HG02852 (cell line): ENCODE measurements at regions not wholly inside any gene's neighbourhood (a gene's known extent, or its start where the extent isn't known, plus 50 kb on each side); places are given as distances from the start of the nearest gene placed in this dataset.
"Not testable (repeated sequence)": the region's sequence is repeated elsewhere in the genome, so short reads cannot be mapped to it uniquely, and the experiment has no call there.

Experiments
- ATAC-seq: cut with Tn5 transposase; IDR thresholded peaks from one replicate; pipeline ENCODE4 v1.9.1; 2021; ENCODE audit warnings: mild to moderate bottlenecking, moderate library complexity; ENCODE audit not compliant: unreplicated experiment

- not testable (repeated sequence) for ATAC-seq
These were observed 151.1 kb upstream of the SPTLC3 start for GRCh38 chr20:12857643-12858042.

GRCh38 chr20:12860619-12861247 lies 148.0 kb upstream of the SPTLC3 start:
- no peak for ATAC-seq

DNA sequence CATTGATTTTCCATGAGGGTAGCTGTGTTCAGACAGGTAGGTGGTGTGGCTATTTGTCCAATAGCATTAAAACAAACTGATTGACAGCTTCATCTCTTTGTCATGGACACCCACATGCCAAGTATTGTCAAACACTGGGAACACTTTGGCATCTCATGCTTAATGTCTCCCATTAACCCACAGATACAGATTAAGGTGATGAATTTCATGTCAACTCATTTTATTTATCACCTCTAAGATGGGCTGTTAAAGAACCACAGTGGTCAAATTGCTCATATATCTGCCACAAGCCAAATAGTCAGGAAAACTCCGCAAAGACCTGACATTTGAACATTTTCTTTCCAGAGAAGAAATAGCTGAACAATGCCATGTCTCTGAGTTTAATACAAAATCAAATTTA lies 139.1 kb upstream of the SPTLC3 start:
- no peak for ATAC-seq

DNA sequence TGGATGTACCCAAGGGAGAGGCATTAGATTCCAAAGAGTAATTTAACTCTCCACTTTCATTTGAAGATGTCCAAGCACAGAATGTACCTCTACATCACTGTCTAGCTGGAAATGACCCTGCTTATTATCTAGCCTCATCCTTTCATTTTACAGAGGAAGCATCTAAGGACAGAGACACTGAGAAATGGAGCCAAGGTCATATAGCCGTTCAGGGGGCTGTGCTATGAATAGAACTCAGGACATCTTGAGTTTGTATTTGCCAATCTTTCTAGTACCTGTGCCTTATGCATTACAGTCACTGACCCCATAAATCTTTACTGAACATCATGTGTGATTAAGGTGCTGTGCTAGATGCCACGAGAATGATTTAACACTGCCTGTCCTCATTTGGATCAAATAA lies 138.2 kb upstream of the SPTLC3 start:
- no peak for ATAC-seq

- no peak for ATAC-seq
These were observed 133.8 kb upstream of the SPTLC3 start for GRCh38 chr20:12874933-12875332.

DNA sequence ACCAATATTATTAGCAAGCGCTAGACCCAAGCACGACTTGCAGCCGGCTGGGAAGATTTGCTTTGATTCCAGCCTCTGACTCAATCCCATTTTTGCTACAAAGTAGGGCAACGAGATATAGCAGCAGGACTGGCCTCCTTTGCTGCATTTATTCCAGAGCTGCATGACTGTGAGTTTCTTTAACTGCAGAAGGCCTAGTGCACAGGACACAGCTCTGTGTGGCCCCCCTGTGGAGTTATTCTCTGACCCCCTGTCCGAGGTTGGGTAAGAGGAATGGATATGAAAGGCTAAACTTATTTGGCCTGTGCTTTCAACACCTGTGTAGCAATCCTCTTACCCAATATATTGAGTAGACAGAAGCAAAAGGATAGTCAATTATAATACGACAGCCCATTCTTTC lies 133.3 kb upstream of the SPTLC3 start:
- no peak for ATAC-seq

DNA sequence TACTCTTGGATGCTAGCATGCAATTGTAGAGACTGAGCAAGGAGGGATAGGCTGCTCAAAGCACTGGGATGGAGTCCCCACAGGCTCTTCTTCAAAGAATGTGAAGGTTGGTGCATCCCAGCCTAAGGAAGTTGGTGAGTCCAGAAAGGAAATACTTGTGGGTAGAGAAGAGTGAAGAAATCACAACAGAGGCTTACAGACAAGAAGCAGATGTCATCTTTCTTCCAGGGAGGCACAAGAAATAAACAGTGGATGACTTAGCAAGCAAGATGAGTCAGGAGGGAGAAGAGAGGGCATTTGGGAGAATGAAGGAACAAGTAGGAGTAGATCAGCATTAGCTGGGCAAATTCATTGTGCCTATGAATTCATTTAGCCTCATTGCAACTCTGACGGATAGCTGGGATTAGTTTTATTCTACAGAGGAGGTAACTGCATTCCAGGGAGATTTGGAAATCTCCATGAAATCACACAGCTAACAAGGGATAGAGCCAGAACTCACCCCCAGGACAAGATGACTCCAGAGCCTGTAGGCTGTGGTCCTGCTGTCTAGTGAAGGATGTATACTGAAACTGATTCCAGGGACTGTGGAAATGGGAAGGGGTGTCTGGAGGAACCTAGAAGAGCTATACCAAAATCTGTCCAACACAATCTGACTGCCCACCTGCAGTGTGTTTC lies 125.8 kb upstream of the SPTLC3 start:
- ATAC-seq, result no peak

- no peak for ATAC-seq
These were observed 125.3 kb upstream of the SPTLC3 start for GRCh38 chr20:12883507-12883885.

DNA sequence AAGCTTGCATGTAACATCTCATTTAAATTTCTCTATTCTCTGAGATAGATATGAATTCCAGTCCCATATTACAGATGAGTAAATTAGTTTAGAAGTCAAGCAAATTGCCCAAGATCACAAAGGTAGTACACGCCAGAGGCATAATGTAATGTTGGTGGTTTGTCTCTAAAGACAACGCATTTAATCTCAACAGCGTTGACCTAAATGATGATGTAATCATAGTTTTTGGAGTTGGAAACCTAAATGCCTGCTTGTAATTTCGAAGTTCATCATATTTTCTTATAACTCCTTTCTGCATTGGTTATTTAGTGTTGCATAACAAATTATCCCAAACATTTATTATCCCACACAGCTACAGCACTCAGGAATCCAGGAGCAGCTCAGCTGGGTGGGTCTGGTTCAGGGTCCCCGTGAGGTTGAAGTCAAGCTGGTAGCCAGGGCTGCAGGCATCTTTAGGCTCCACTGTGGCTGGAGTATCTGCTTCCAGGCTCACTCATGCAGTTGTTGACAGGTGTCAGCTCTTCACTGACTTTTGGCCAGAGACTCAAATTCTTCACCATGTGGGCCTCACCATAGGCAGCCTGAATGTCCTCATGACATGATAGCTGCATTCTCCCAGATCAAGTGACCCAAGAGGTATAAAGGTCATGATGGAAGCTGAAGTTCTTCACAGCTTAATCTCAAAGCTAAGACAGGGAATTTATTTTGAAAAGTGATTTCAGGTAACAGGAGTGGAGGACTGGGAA lies 122.0 kb upstream of the SPTLC3 start:
- ATAC-seq, result no peak

- no peak for ATAC-seq
These were observed 117.1 kb upstream of the SPTLC3 start for GRCh38 chr20:12891643-12892042.

GRCh38 chr20:12893019-12893418 lies 115.8 kb upstream of the SPTLC3 start:
- ATAC-seq, result no peak

DNA sequence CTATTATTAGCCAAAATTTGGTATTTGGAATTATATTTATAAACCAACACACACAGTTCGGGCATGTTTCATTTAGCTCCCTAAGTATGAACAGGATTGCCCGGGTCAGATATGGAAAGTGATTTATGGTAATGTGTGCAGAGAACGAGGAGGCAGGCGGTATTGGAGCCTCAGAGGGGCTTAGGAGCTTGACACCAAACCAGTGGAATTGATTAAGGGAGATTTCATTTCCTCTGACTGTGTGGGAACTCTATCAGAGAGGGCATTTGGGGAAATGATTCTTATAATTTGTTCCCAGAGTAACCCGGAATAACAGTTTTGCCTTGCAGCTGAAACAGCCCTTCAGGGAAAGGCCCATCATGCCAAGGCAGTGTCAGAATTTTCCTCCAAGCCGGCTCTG lies 115.1 kb upstream of the SPTLC3 start:
- ATAC-seq, result no peak

DNA sequence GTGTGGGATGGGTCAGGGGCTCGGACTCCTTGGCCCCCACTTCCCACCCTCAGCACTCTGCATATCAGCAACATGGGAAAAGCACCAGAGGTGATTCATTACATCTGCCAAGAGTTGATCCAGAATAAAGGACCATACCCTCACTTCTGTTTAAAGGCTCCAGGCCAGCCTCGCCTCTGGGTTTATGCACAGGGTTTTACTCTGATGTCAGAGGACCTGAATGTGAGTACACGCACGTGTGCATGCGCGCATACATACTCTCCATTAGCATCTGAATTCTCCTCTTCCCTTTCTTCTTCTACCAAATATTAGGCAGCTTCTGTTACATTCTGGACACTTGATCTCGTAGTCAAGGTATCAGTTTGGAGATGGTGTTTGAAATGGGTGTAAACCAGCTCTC lies 114.7 kb upstream of the SPTLC3 start:
- ATAC-seq, result no peak

DNA sequence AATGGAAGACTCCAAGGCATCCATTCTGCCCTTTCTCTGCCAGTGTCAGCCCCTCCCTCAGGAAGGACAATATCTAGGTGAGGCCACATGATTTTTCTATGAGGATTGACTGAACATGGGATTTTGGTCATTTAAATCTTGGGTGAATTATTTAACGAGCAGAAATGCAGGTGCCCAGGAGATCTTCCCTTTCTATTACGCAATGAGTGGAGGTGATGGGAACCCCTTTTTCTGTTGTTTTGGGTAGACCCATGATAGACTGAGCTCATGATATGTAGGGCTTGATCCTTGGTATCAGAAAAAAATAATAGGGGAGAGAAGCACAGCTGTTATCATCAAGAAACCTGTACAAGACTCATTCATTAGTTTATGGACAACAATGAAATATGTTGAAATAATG lies 112.6 kb upstream of the SPTLC3 start:
- no peak for ATAC-seq

DNA sequence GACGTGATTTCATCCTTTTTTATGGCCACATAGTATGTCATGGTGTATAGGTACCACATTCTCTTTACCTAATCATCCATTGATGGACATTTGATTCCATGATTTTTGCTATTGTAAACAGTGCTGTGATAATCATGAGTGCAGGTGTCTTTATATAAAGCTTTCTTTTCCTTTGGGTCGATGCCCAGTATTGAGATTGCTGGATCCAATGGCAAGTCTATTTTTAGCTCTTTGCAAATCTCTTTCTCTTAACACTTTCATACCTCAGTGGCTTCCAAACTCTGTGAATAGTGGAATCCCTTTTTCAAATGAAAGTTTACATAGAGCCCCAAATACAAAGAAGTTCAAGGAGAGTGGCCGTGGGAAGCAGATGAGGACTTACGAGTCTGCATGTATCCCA lies 105.8 kb upstream of the SPTLC3 start:
- no peak for ATAC-seq

DNA sequence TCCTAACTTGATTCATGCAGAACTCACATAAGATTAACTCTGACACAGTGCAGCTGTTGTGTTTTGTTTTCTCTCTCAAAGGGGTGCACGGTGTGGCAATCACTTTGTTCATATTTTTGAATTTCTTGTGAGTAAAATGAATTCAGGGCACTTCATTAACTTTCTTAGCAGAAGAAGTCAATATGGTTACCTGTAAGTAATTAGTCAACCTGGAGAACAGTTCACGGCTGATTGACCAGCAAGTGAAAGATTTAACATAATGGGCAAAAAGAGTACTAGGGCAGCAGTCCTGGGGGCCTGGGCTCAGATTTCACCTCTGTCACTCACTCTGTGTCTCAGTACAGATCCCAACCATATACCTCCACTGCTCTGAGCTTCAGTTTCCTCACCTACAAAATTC lies 102.4 kb upstream of the SPTLC3 start:
- ATAC-seq, result no peak

DNA sequence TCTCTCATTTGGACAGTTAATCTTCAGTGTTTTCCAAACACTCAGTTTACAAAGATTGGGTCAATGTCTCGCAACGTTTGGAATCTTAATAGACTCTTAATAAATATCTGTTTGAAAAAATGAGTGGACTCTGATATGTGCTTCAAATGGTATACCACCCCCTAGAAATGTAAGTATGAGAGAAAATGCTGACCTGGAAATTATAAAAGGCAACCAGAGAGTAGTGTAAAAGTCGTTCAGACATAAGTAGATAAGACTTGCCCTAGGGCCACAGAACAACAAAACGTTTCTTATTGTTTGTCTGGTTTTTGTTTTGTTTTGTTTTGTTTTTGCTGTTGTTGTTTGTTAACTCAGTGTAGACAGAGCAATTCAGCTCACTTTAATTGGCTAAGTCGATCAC lies 97.4 kb upstream of the SPTLC3 start:
- no peak for ATAC-seq

GRCh38 chr20:12913781-12914443 lies 94.9 kb upstream of the SPTLC3 start:
- no peak for ATAC-seq

GRCh38 chr20:12914804-12915203 lies 94.0 kb upstream of the SPTLC3 start:
- no peak for ATAC-seq

DNA sequence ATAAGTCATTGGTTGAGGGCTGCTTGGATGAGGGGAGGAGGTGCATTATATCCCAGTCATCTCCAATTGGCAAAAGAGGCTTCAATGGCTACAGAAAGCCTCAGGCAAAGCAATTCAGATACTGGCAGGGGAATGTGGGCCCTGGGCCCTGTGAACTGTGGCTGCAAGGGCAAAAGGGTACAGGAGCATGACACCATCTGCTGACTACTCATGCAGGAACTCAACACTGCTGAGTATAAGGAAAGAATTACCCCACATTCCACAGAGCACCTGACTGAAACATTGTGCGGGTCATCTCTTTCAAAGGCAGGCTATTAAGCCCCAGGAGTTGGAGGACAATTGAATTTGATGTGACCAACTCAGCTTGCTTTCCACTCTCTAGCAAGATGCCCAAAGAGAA lies 92.1 kb upstream of the SPTLC3 start:
- ATAC-seq, result no peak

DNA sequence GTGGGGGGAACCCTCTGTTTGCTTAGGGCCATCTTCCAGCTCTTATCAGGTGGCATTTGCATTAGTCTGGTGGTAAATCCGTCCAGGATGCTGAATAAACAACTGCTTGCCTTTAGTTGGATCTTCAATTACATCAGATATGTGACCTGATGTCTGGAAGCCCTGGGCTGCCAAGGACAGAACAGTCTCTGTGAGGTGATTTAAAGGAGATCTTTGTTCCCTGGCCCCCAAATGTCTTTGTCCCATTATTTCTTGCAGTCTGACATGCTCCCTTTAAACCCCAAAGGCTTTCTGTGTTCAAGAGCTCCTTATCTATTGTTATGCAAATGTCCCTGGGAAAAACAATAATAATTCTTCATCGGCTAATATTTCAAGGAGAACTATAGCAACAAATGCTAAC lies 84.6 kb upstream of the SPTLC3 start:
- ATAC-seq, result no peak
